ENCODE measurements at regions not wholly inside any gene's neighbourhood (a gene's known extent, or its start where the extent isn't known, plus 50 kb on each side); places are given as distances from the start of the nearest gene placed in this dataset.

GRCh38 chr3:945738-946137, 147.1 kb upstream of the CNTN6 start:
- intact Hi-C loops (cut with micrococcal nuclease) = no loop called here
- no peaks in the 10 kb centered on the region for H3K4me1 Mint-ChIP-seq (ENCODE audit: low read depth)
- H3K27me3 Mint-ChIP-seq (ENCODE audit: insufficient read depth) = no peaks in the 10 kb centered on the region
- no peaks in the 10 kb centered on the region for H3K9me3 Mint-ChIP-seq
- no peak for DNase-seq (ENCODE audit: low spot score)
- no peaks in the 10 kb centered on the region for H3K36me3 Mint-ChIP-seq (ENCODE audit: low read depth)
- no peak overlapping the region for H3K27ac Mint-ChIP-seq
- no peak overlapping the region for H3K4me3 Mint-ChIP-seq

- no peaks in the 10 kb centered on the region for H3K27me3 Mint-ChIP-seq (ENCODE audit: insufficient read depth)
- no peak for DNase-seq (ENCODE audit: low spot score)
- no peak overlapping the region for H3K4me3 Mint-ChIP-seq
- H3K9me3 Mint-ChIP-seq = no peaks in the 10 kb centered on the region
- no peaks in the 10 kb centered on the region for H3K36me3 Mint-ChIP-seq (ENCODE audit: low read depth)
- H3K4me1 Mint-ChIP-seq (ENCODE audit: low read depth) = no peaks in the 10 kb centered on the region
- intact Hi-C loops (cut with micrococcal nuclease) = no loop called here
- no peak overlapping the region for H3K27ac Mint-ChIP-seq
Measured at GRCh38 chr3:952906-953305, 139.9 kb upstream of the CNTN6 start.

- intact Hi-C loops (cut with micrococcal nuclease) = no loop called here
- Mint-ChIP-seq H3K27me3 (ENCODE audit: insufficient read depth) (no peaks in the 10 kb centered on the region), H3K36me3 (ENCODE audit: low read depth) (no peaks in the 10 kb centered on the region), H3K27ac (no peak overlapping the region), H3K9me3 (peaks cover 11% of the 10 kb centered on the region), H3K4me1 (ENCODE audit: low read depth) (no peaks in the 10 kb centered on the region), H3K4me3 (no peak overlapping the region)
- no peak for DNase-seq (ENCODE audit: low spot score)
Measured at GRCh38 chr3:963255-963654, 129.6 kb upstream of the CNTN6 start.

GRCh38 chr3:963755-964154, 129.1 kb upstream of the CNTN6 start:
- Mint-ChIP-seq H3K27me3 (ENCODE audit: insufficient read depth) (no peaks in the 10 kb centered on the region), H3K4me3 (no peak overlapping the region), H3K27ac (no peak overlapping the region), H3K4me1 (ENCODE audit: low read depth) (no peaks in the 10 kb centered on the region), H3K36me3 (ENCODE audit: low read depth) (no peaks in the 10 kb centered on the region), H3K9me3 (peaks cover 11% of the 10 kb centered on the region)
- no peak for DNase-seq (ENCODE audit: low spot score)
- intact Hi-C loops (cut with micrococcal nuclease) = no loop called here

GRCh38 chr3:965826-966225, 127.0 kb upstream of the CNTN6 start:
- Mint-ChIP-seq H3K36me3 (ENCODE audit: low read depth) (no peaks in the 10 kb centered on the region), H3K4me3 (no peak overlapping the region), H3K9me3 (peaks cover 11% of the 10 kb centered on the region), H3K27me3 (ENCODE audit: insufficient read depth) (no peaks in the 10 kb centered on the region), H3K4me1 (ENCODE audit: low read depth) (no peaks in the 10 kb centered on the region), H3K27ac (no peak overlapping the region)
- no peak for DNase-seq (ENCODE audit: low spot score)
- intact Hi-C loops (cut with micrococcal nuclease) = no loop called here

GRCh38 chr3:966341-966740, 126.5 kb upstream of the CNTN6 start:
- no peaks in the 10 kb centered on the region for H3K36me3 Mint-ChIP-seq (ENCODE audit: low read depth)
- peaks cover 11% of the 10 kb centered on the region for H3K9me3 Mint-ChIP-seq
- H3K27ac Mint-ChIP-seq = no peak overlapping the region
- H3K27me3 Mint-ChIP-seq (ENCODE audit: insufficient read depth) = no peaks in the 10 kb centered on the region
- DNase-seq (ENCODE audit: low spot score) = no peak
- intact Hi-C loops (cut with micrococcal nuclease) = no loop called here
- no peak overlapping the region for H3K4me3 Mint-ChIP-seq
- H3K4me1 Mint-ChIP-seq (ENCODE audit: low read depth) = no peaks in the 10 kb centered on the region

GRCh38 chr3:973340-973739, 119.5 kb upstream of the CNTN6 start:
- Mint-ChIP-seq H3K36me3 (ENCODE audit: low read depth) (no peaks in the 10 kb centered on the region), H3K9me3 (peaks cover 3% of the 10 kb centered on the region), H3K4me3 (no peak overlapping the region), H3K4me1 (ENCODE audit: low read depth) (no peaks in the 10 kb centered on the region), H3K27ac (no peak overlapping the region), H3K27me3 (ENCODE audit: insufficient read depth) (no peaks in the 10 kb centered on the region)
- intact Hi-C loops (cut with micrococcal nuclease) = no loop called here
- DNase-seq (ENCODE audit: low spot score) = no peak

- Mint-ChIP-seq H3K27ac (no peak overlapping the region), H3K36me3 (ENCODE audit: low read depth) (no peaks in the 10 kb centered on the region), H3K27me3 (ENCODE audit: insufficient read depth) (no peaks in the 10 kb centered on the region), H3K4me3 (no peak overlapping the region), H3K9me3 (peaks cover 10% of the 10 kb centered on the region), H3K4me1 (ENCODE audit: low read depth) (no peaks in the 10 kb centered on the region)
- intact Hi-C loops (cut with micrococcal nuclease) = no loop called here
- DNase-seq (ENCODE audit: low spot score) = no peak
Measured at GRCh38 chr3:976006-976405, 116.8 kb upstream of the CNTN6 start.

- DNase-seq (ENCODE audit: low spot score) = no peak
- Mint-ChIP-seq H3K4me3 (no peak overlapping the region), H3K27me3 (ENCODE audit: insufficient read depth) (no peaks in the 10 kb centered on the region), H3K36me3 (ENCODE audit: low read depth) (no peaks in the 10 kb centered on the region), H3K9me3 (peaks cover 11% of the 10 kb centered on the region), H3K27ac (no peak overlapping the region), H3K4me1 (ENCODE audit: low read depth) (no peaks in the 10 kb centered on the region)
- intact Hi-C loops (cut with micrococcal nuclease) = no loop called here
Measured at GRCh38 chr3:981156-981555, 111.7 kb upstream of the CNTN6 start.

GRCh38 chr3:988785-989184, 104.0 kb upstream of the CNTN6 start:
- intact Hi-C loops (cut with micrococcal nuclease) = no loop called here
- Mint-ChIP-seq H3K27ac (no peak overlapping the region), H3K27me3 (ENCODE audit: insufficient read depth) (no peaks in the 10 kb centered on the region), H3K9me3 (peaks cover 13% of the 10 kb centered on the region), H3K4me3 (no peak overlapping the region), H3K36me3 (ENCODE audit: low read depth) (no peaks in the 10 kb centered on the region), H3K4me1 (ENCODE audit: low read depth) (no peaks in the 10 kb centered on the region)
- DNase-seq (ENCODE audit: low spot score) = no peak

- no peak overlapping the region for H3K27ac Mint-ChIP-seq
- H3K9me3 Mint-ChIP-seq = peaks cover 13% of the 10 kb centered on the region
- H3K36me3 Mint-ChIP-seq (ENCODE audit: low read depth) = no peaks in the 10 kb centered on the region
- intact Hi-C loops (cut with micrococcal nuclease) = no loop called here
- H3K4me3 Mint-ChIP-seq = no peak overlapping the region
- H3K4me1 Mint-ChIP-seq (ENCODE audit: low read depth) = no peaks in the 10 kb centered on the region
- no peak for DNase-seq (ENCODE audit: low spot score)
- no peaks in the 10 kb centered on the region for H3K27me3 Mint-ChIP-seq (ENCODE audit: insufficient read depth)
Measured at GRCh38 chr3:992871-993270, 100.0 kb upstream of the CNTN6 start.

- DNase-seq (ENCODE audit: low spot score) = no peak
- Mint-ChIP-seq H3K36me3 (ENCODE audit: low read depth) (no peaks in the 10 kb centered on the region), H3K4me3 (no peak overlapping the region), H3K27ac (no peak overlapping the region), H3K27me3 (ENCODE audit: insufficient read depth) (no peaks in the 10 kb centered on the region), H3K9me3 (peaks cover 4% of the 10 kb centered on the region), H3K4me1 (ENCODE audit: low read depth) (no peaks in the 10 kb centered on the region)
- intact Hi-C loops (cut with micrococcal nuclease) = no loop called here
Measured at GRCh38 chr3:1002010-1002409, 90.8 kb upstream of the CNTN6 start.

GRCh38 chr3:1007866-1008265, 85.0 kb upstream of the CNTN6 start:
- H3K4me1 Mint-ChIP-seq (ENCODE audit: low read depth) = no peaks in the 10 kb centered on the region
- no peaks in the 10 kb centered on the region for H3K27me3 Mint-ChIP-seq (ENCODE audit: insufficient read depth)
- no peak overlapping the region for H3K27ac Mint-ChIP-seq

GRCh38 chr3:1010228-1010627, 82.6 kb upstream of the CNTN6 start:
- Mint-ChIP-seq H3K36me3 (ENCODE audit: low read depth) (no peaks in the 10 kb centered on the region), H3K9me3 (peaks cover 16% of the 10 kb centered on the region), H3K27ac (no peak overlapping the region), H3K4me3 (no peak overlapping the region), H3K27me3 (ENCODE audit: insufficient read depth) (no peaks in the 10 kb centered on the region), H3K4me1 (ENCODE audit: low read depth) (no peaks in the 10 kb centered on the region)
- DNase-seq (ENCODE audit: low spot score) = no peak
- intact Hi-C loops (cut with micrococcal nuclease) = no loop called here

More at GRCh38 chr3:1007866-1008265, 85.0 kb upstream of the CNTN6 start:
- intact Hi-C loops (cut with micrococcal nuclease) = no loop called here
- Mint-ChIP-seq H3K36me3 (ENCODE audit: low read depth) (no peaks in the 10 kb centered on the region), H3K9me3 (peaks cover 11% of the 10 kb centered on the region), H3K4me3 (no peak overlapping the region)
- no peak for DNase-seq (ENCODE audit: low spot score)

Measured in activated T-helper 1 cell treated with anti-CD3 and anti-CD28 coated beads, Interleukin-12 subunit alpha, Interleukin-12 subunit beta, Interleukin-2, Interleukin-4 antibody, amounts not matched to agents 30 ng/mL and 10 ng/mL and 1 ng/mL, durations not matched to agents 14 hours and 24 hours and 36 hours (primary cell).